Endothelial cell of umbilical vein (primary cell): ENCODE measurements at regions not wholly inside any gene's neighbourhood (a gene's known extent, or its start where the extent isn't known, plus 50 kb on each side); places are given as distances from the start of the nearest gene placed in this dataset.

Source experiments
- BruUV-seq: library from RNA; stranded (reverse); fragments of 400-500 nt; replicated peaks from 2 replicates; lab custom pipeline; 2021; lab: Mats Ljungman, UMichigan
- CTCF ChIA-PET: fragments of 300-600, 350-600 bp; sonication (Branson Sonifier 250); formaldehyde crosslinking; loops from one replicate; lab custom pipeline; 2021; ENCODE audit warnings: antibody characterized with exemption, inconsistent platforms; lab: Charles Lee
- POLR2A ChIA-PET: fragments of 300-600, 350-600 bp; sonication (Branson Sonifier 250); formaldehyde crosslinking; loops from one replicate; lab custom pipeline; 2021; ENCODE audit warnings: antibody characterized with exemption, inconsistent platforms; lab: Charles Lee
- DNase-seq: peaks from one replicate; pipeline ENCODE4 v3.0.0-alpha.2; 2011; ENCODE audit warnings: low read depth, low spot score
- FAIRE-seq: peaks from 2 replicates; lab custom pipeline; 2011; peaks lifted over from hg19 to GRCh38; lab: Jason Lieb, UNC
- H2AFZ ChIP-seq: 2 replicates; pipeline ENCODE4 v1.6.0; 2012; ENCODE audit warnings: low read depth, low read length, control low read depth, inconsistent platforms
- H3K27ac ChIP-seq: 2 replicates; pipeline ENCODE4 v1.5.1; 2011; ENCODE audit warnings: low read depth, mild to moderate bottlenecking, control low read depth, low read length, moderate library complexity; ENCODE audit not compliant: insufficient read depth
- H3K27me3 ChIP-seq, 2 experiments: 2 replicates each; pipeline versions ENCODE4 v1.6.0 to v1.6.1; 2011; ENCODE audit warnings: low read length in 2 of 2, mixed read lengths in 1 of 2; ENCODE audit not compliant: control insufficient read depth in 2 of 2, insufficient read depth in 2 of 2
- H3K36me3 ChIP-seq, 2 experiments: 2 replicates in 1 of 2; 3 replicates in 1 of 2; pipeline ENCODE4 v1.5.1; 2011; ENCODE audit warnings: low read length in 2 of 2, mild to moderate bottlenecking in 1 of 2, moderate library complexity in 1 of 2; ENCODE audit not compliant: control insufficient read depth in 2 of 2, insufficient read depth in 2 of 2; ENCODE audit errors: extremely low read depth in 1 of 2
- H3K4me1 ChIP-seq: 3 replicates; pipeline ENCODE4 v1.5.1; 2011; ENCODE audit warnings: mild to moderate bottlenecking, low read length; ENCODE audit not compliant: control insufficient read depth, insufficient read depth; ENCODE audit errors: extremely low read depth
- H3K4me2 ChIP-seq: 2 replicates; pipeline ENCODE4 v1.6.1; 2011; ENCODE audit warnings: low read length, control low read depth, mixed read lengths; ENCODE audit not compliant: insufficient read depth
- H3K4me3 ChIP-seq, 3 experiments: fragments of 200-600 bp in 1 of 3; sonication (generic), shearing (Covaris generic) in 1 of 3; replicated peaks in 1 of 3; 2 replicates each; pipeline ENCODE4 v1.5.1; 2011 to 2016; ENCODE audit warnings: control low read depth in 3 of 3, low read length in 3 of 3, mild to moderate bottlenecking in 2 of 3, inconsistent platforms in 1 of 3, low read depth in 1 of 3, moderate library complexity in 1 of 3; ENCODE audit not compliant: insufficient read depth in 1 of 3
- H3K79me2 ChIP-seq: 2 replicates; pipeline ENCODE4 v1.6.0; 2012; ENCODE audit warnings: low read length, inconsistent platforms; ENCODE audit not compliant: control insufficient read depth, insufficient read depth
- H3K9ac ChIP-seq: replicated peaks from 2 replicates; pipeline ENCODE3; 2011; ENCODE audit warnings: low read length, control low read depth; ENCODE audit not compliant: insufficient read depth; ENCODE audit errors: extremely low read depth
- H3K9me1 ChIP-seq: replicated peaks from 3 replicates; pipeline ENCODE4 v1.6.0; 2011; ENCODE audit warnings: mild to moderate bottlenecking, low read length; ENCODE audit not compliant: control insufficient read depth, insufficient read depth; ENCODE audit errors: extremely low read depth
- H3K9me3 ChIP-seq: replicated peaks from 2 replicates; pipeline ENCODE4 v1.5.1; 2012; ENCODE audit warnings: low read length, inconsistent platforms; ENCODE audit not compliant: control insufficient read depth, insufficient read depth
- H4K20me1 ChIP-seq: replicated peaks from 2 replicates; pipeline ENCODE3; 2011; ENCODE audit warnings: mild to moderate bottlenecking, low read length; ENCODE audit not compliant: control insufficient read depth, insufficient read depth; ENCODE audit errors: extremely low read depth
- CTCF ChIP-seq, 2 donors: IDR thresholded peaks; 1 replicate in 1 of 2; 2 replicates in 1 of 2; pipeline ENCODE4 v1.5.1; 2011; ENCODE audit warnings: low read length in 2 of 2, mild to moderate bottlenecking in 2 of 2, moderate library complexity in 2 of 2, control low read depth in 1 of 2, inconsistent platforms in 1 of 2, low read depth in 1 of 2; ENCODE audit not compliant: insufficient read depth in 1 of 2; ENCODE audit errors: extremely low read depth in 1 of 2
- EZH2 ChIP-seq: IDR thresholded peaks from 2 replicates; pipeline ENCODE4 v1.6.1; 2012; ENCODE audit warnings: borderline replicate concordance, low read depth, mild to moderate bottlenecking, moderate library complexity, low read length, inconsistent platforms; ENCODE audit not compliant: severe bottlenecking
- FOS ChIP-seq: IDR thresholded peaks from 2 replicates; pipeline ENCODE4 v1.6.1; 2011; ENCODE audit warnings: mild to moderate bottlenecking, low read length, moderate library complexity, borderline replicate concordance; ENCODE audit not compliant: insufficient read depth
- GATA2 ChIP-seq: IDR thresholded peaks from 2 replicates; pipeline ENCODE4 v1.7.0; 2011; ENCODE audit warnings: low read depth, mild to moderate bottlenecking, moderate library complexity, mixed read lengths, low read length; ENCODE audit not compliant: insufficient read length, insufficient read depth
- JUN ChIP-seq: IDR thresholded peaks from 2 replicates; pipeline ENCODE4 v1.6.1; 2011; ENCODE audit warnings: borderline replicate concordance, low read depth; ENCODE audit not compliant: insufficient read length, insufficient read depth
- MAX ChIP-seq: IDR thresholded peaks from 2 replicates; pipeline ENCODE4 v1.6.1; 2011; ENCODE audit not compliant: insufficient read depth, insufficient read length
- MYC ChIP-seq: IDR thresholded peaks from one replicate; pipeline ENCODE4 v1.6.1; 2011; ENCODE audit warnings: mild to moderate bottlenecking, low read depth, low read length
- POLR2A ChIP-seq: IDR thresholded peaks from 2 replicates; pipeline ENCODE4 v1.6.1; 2012; ENCODE audit warnings: low read depth, mild to moderate bottlenecking, control low read depth, low read length
- POLR2AphosphoS5 ChIP-seq: IDR thresholded peaks from 2 replicates; pipeline ENCODE4 v1.6.1; 2012; ENCODE audit warnings: low read depth, mild to moderate bottlenecking, control low read depth, low read length, moderate library complexity; ENCODE audit not compliant: insufficient read depth
- dilution Hi-C: fragments of 300-500 bp; cut with MboI; formaldehyde crosslinking; loops from one replicate; pipeline ENCODE4 v1.15.0; 2019; ENCODE audit warnings: low sequenced_read_pairs; ENCODE audit not compliant: extremely low pct_ligation_motif_present
- intact Hi-C: fragments of 100-400 bp; cut with micrococcal nuclease; formaldehyde crosslinking; loops from one replicate; pipeline ENCODE4 v1.10.0; 2022

GRCh38 chr19:33960566-33960965 is 163.9 kb downstream of the KCTD15 start:
- no peak for TF ChIP-seq CTCF (IDR thresholded peaks at IDR 0.05; ENCODE audit: extremely low read depth in 1 of 2, insufficient read depth in 1 of 2, low read depth in 1 of 2, low read length in 2 of 2)
- TF ChIP-seq POLR2AphosphoS5, result no peak
- TF ChIP-seq MAX, result no peak
- no peak for TF ChIP-seq POLR2A
- no peak for TF ChIP-seq FOS
- TF ChIP-seq JUN, result no peak
- H3K4me1 ChIP-seq, result no peaks in the 10 kb centered on the region
- no peaks in the 10 kb centered on the region for H3K27me3 ChIP-seq
- ChIA-PET CTCF (no interaction called here), POLR2A (no interaction called here)
- FAIRE-seq (no peak), DNase-seq (no peak)
- BruUV-seq, result no TSS peak
- no peak overlapping the region for H3K9ac ChIP-seq
- no peaks in the 10 kb centered on the region for H3K9me3 ChIP-seq
- H3K9me1 ChIP-seq, result no peaks in the 10 kb centered on the region
- no peak overlapping the region for H3K27ac ChIP-seq
- dilution Hi-C loops, result no loop called here
- no peak overlapping the region for H2AFZ ChIP-seq
- H4K20me1 ChIP-seq, result no peaks in the 10 kb centered on the region
- no peaks in the 10 kb centered on the region for H3K79me2 ChIP-seq
- no peak overlapping the region for H3K4me2 ChIP-seq
- H3K4me3 ChIP-seq, result no peak overlapping the region
- H3K36me3 ChIP-seq, result no peaks in the 10 kb centered on the region
- intact Hi-C loops, result no loop called here

DNA sequence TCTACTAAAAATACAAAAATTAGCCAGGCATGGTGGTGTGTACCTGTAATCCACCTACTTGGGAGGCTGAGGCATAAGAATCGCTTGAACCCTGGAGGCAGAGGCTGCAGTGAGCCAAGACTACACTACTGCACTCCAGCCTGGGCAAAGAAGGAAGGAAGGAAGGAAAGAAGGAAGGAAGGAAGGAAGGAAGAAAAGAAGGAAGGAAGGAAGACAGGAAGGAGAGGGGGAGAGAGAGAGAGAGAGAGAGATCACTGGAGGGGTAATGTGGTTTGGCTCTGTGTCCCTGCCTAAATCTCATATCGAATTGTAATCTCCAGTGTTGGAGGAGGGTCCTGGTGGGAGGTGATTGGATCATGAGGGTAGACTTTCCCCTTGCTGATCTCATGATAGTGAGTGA is 165.5 kb downstream of the KCTD15 start:
- ChIA-PET CTCF (no interaction called here), POLR2A (no interaction called here)
- no peak overlapping the region for H2AFZ ChIP-seq
- intact Hi-C loops, result no loop called here
- no peak overlapping the region for H3K9ac ChIP-seq
- H3K27me3 ChIP-seq, result peaks cover 0 to 3% of the 10 kb centered on the region in 2 experiments
- no peak for FAIRE-seq
- H3K4me1 ChIP-seq, result no peaks in the 10 kb centered on the region
- TF ChIP-seq EZH2, result no peak
- no peak for TF ChIP-seq GATA2
- TF ChIP-seq MAX, result no peak
- no peak for TF ChIP-seq JUN
- TF ChIP-seq POLR2A, result no peak
- no peak for TF ChIP-seq CTCF (IDR thresholded peaks at IDR 0.05; ENCODE audit: extremely low read depth in 1 of 2, insufficient read depth in 1 of 2, low read depth in 1 of 2, low read length in 2 of 2)
- TF ChIP-seq FOS, result no peak
- no peak for TF ChIP-seq POLR2AphosphoS5
- TF ChIP-seq MYC, result no peak
- H4K20me1 ChIP-seq, result no peaks in the 10 kb centered on the region
- no peak overlapping the region for H3K27ac ChIP-seq
- H3K4me3 ChIP-seq, result no peak overlapping the region
- dilution Hi-C loops, result no loop called here
- no TSS peak for BruUV-seq
- H3K79me2 ChIP-seq, result no peaks in the 10 kb centered on the region
- DNase-seq, result no peak
- no peak overlapping the region for H3K4me2 ChIP-seq
- no peaks in the 10 kb centered on the region for H3K36me3 ChIP-seq
- no peaks in the 10 kb centered on the region for H3K9me1 ChIP-seq
- no peaks in the 10 kb centered on the region for H3K9me3 ChIP-seq
